ENCODE measurements at regions not wholly inside any gene's neighbourhood (a gene's known extent, or its start where the extent isn't known, plus 50 kb on each side); places are given as distances from the start of the nearest gene placed in this dataset.

DNA sequence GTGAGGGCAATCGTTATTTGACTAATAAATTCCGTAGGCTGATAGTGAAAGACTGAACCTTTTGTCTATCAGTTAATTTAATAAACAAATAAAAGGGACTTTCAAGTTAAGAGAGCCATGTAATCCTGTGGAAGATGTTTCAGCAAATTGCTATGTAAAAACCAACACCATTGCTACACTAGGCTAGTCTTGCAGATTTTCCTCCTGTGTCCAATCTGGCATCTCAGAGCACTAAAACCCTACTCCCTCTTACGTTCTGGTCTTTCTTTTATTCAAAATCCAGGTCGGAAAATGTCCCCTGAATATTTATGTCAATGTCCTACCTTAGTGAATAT, 478.8 kb upstream of the TNC start:
- H3K9ac ChIP-seq (ENCODE audit: insufficient read depth, low read depth, low read length): no peak overlapping the region
- BruUV-seq (replicated peaks): no TSS peak
- 2% methylated on average over 4 of the region's 4 CpGs for WGBS (ENCODE audit: low lambda C conversion rate)
- ChIA-PET CTCF (ENCODE audit: low intra/inter-chr PET ratio, low total read pairs) (no interaction called here), POLR2A (no interaction called here)
- H3K27ac ChIP-seq (ENCODE audit: extremely low read length, insufficient read depth, low read length): no peak overlapping the region
- no peak overlapping the region for H2AFZ ChIP-seq (ENCODE audit: low read length)
- in situ Hi-C loops (cut with HindIII; ENCODE audit: extremely low pct_ligation_motif_present, low pct_unique_long_range_greater_than_20kb) (loop anchor here (10.0 to 25.0 kb wide), 3 partner anchors 291 to 1058 kb away; partner anchors contain the start of gene PAPPA), intact Hi-C loops (cut with micrococcal nuclease; ENCODE audit: unreplicated experiment) (no loop called here)
- no peaks in the 10 kb centered on the region for H3K27me3 ChIP-seq (ENCODE audit: control insufficient read depth in 1 of 2, insufficient read depth in 2 of 2, low read length in 2 of 2)
- H3K4me3 ChIP-seq (replicated peaks in 1 of 3; ENCODE audit: insufficient read depth in 1 of 3, low read depth in 2 of 3, low read length in 3 of 3): no peak overlapping the region
- no peaks in the 10 kb centered on the region for H3K4me1 ChIP-seq (ENCODE audit: insufficient read depth, low read length)
- TF ChIP-seq HNF4A (CRISPR knock-in tag; IDR thresholded peaks at IDR 0.05): no peak
- H3K36me3 ChIP-seq (replicated peaks in 1 of 2; ENCODE audit: control insufficient read depth in 1 of 2, insufficient read depth in 2 of 2, low read length in 2 of 2): no peaks in the 10 kb centered on the region
- no peaks in the 10 kb centered on the region for H3K79me2 ChIP-seq (ENCODE audit: insufficient read depth, low read length)
- H4K20me1 ChIP-seq (ENCODE audit: insufficient read depth, low read length): no peaks in the 10 kb centered on the region
- DNase-seq (ENCODE audit: low spot score): no peak
- no peaks in the 10 kb centered on the region for H3K9me3 ChIP-seq (ENCODE audit: low read length)
- no peak overlapping the region for H3K4me2 ChIP-seq (ENCODE audit: low read depth, low read length)
- no peak for ATAC-seq
- no peak for FAIRE-seq

- H3K27ac ChIP-seq (ENCODE audit: extremely low read length, insufficient read depth, low read length): no peak overlapping the region
- no peaks in the 10 kb centered on the region for H3K79me2 ChIP-seq (ENCODE audit: insufficient read depth, low read length)
- no peak overlapping the region for H3K4me3 ChIP-seq (replicated peaks in 1 of 3; ENCODE audit: insufficient read depth in 1 of 3, low read depth in 2 of 3, low read length in 3 of 3)
- no peak for ATAC-seq
- H3K9me3 ChIP-seq (ENCODE audit: low read length): no peaks in the 10 kb centered on the region
- H2AFZ ChIP-seq (ENCODE audit: low read length): no peak overlapping the region
- ChIA-PET POLR2A (no interaction called here), CTCF (ENCODE audit: low intra/inter-chr PET ratio, low total read pairs) (no interaction called here)
- no peaks in the 10 kb centered on the region for H3K36me3 ChIP-seq (replicated peaks in 1 of 2; ENCODE audit: control insufficient read depth in 1 of 2, insufficient read depth in 2 of 2, low read length in 2 of 2)
- no TSS peak for BruUV-seq (replicated peaks)
- 4% methylated on average over 3 of the region's 3 CpGs for WGBS (ENCODE audit: low lambda C conversion rate)
- no peaks in the 10 kb centered on the region for H4K20me1 ChIP-seq (ENCODE audit: insufficient read depth, low read length)
- FAIRE-seq: no peak
- H3K9ac ChIP-seq (ENCODE audit: insufficient read depth, low read depth, low read length): no peak overlapping the region
- no peaks in the 10 kb centered on the region for H3K4me1 ChIP-seq (ENCODE audit: insufficient read depth, low read length)
- intact Hi-C loops (cut with micrococcal nuclease; ENCODE audit: unreplicated experiment) (no loop called here), in situ Hi-C loops (cut with HindIII; ENCODE audit: extremely low pct_ligation_motif_present, low pct_unique_long_range_greater_than_20kb) (loop anchor here (10.0 to 25.0 kb wide), 3 partner anchors 290 to 1057 kb away; partner anchors contain the start of gene PAPPA)
- H3K4me2 ChIP-seq (ENCODE audit: low read depth, low read length): no peak overlapping the region
- H3K27me3 ChIP-seq (ENCODE audit: control insufficient read depth in 1 of 2, insufficient read depth in 2 of 2, low read length in 2 of 2): no peaks in the 10 kb centered on the region
- no peak for DNase-seq (ENCODE audit: low spot score)
- TF ChIP-seq AKNA (CRISPR knock-in tag; IDR thresholded peaks at IDR 0.05; ENCODE audit: borderline replicate concordance) (no peak), PHF20 (CRISPR knock-in tag; IDR thresholded peaks at IDR 0.05) (no peak), ZNF547 (CRISPR knock-in tag; IDR thresholded peaks at IDR 0.05) (no peak), YY1 (IDR thresholded peaks at IDR 0.05; ENCODE audit: insufficient read depth, insufficient replicate concordance, low read depth, low read length) (no peak), ZNF7 (CRISPR knock-in tag; IDR thresholded peaks at IDR 0.05) (no peak), THYN1 (CRISPR knock-in tag; IDR thresholded peaks at IDR 0.05; ENCODE audit: borderline replicate concordance, low read depth) (no peak), RFXANK (CRISPR knock-in tag; IDR thresholded peaks at IDR 0.05) (no peak), ZNF441 (CRISPR knock-in tag; IDR thresholded peaks at IDR 0.05; ENCODE audit: borderline replicate concordance) (no peak), GFI1 (CRISPR knock-in tag; IDR thresholded peaks at IDR 0.05; ENCODE audit: borderline replicate concordance) (no peak), REPIN1 (CRISPR knock-in tag; IDR thresholded peaks at IDR 0.05; ENCODE audit: borderline replicate concordance, low read depth) (no peak), ZIK1 (CRISPR knock-in tag; IDR thresholded peaks at IDR 0.05; ENCODE audit: borderline replicate concordance, low read depth) (no peak)
Observed at GRCh38 chr9:115597330-115597895, 479.5 kb upstream of the TNC start.
